Upper lobe of right lung (tissue), 1 donor: ENCODE measurements at regions not wholly inside any gene's neighbourhood (a gene's known extent, or its start where the extent isn't known, plus 50 kb on each side); places are given as distances from the start of the nearest gene placed in this dataset.

ENCODE experiments used
- ATAC-seq: fragments of 200-7000 bp; cut with Tn5 transposase; one replicate; pipeline ENCODE4 v1.9.1; 2020; ENCODE audit warnings: mild to moderate bottlenecking, moderate library complexity
- DNase-seq: peaks from one replicate; pipeline ENCODE4 v3.0.0-alpha.2; 2020
- H3K27ac ChIP-seq: fragments of 200-600 bp; one replicate; pipeline ENCODE4 v1.8.0; 2022
- H3K27me3 ChIP-seq: fragments of 200-600 bp; one replicate; pipeline ENCODE4 v1.8.0; 2022; ENCODE audit warnings: mild to moderate bottlenecking
- H3K36me3 ChIP-seq: fragments of 200-600 bp; one replicate; pipeline ENCODE4 v1.8.0; 2022
- H3K4me1 ChIP-seq: fragments of 200-600 bp; one replicate; pipeline ENCODE4 v1.8.0; 2022
- H3K4me3 ChIP-seq: fragments of 200-600 bp; one replicate; pipeline ENCODE4 v1.8.0; 2022; ENCODE audit warnings: mild to moderate bottlenecking
- H3K9me3 ChIP-seq: fragments of 200-600 bp; one replicate; pipeline ENCODE4 v1.8.0; 2022
- intact Hi-C: fragments of 100-400 bp; cut with DNase I; formaldehyde crosslinking; loops from one replicate; pipeline ENCODE4 v1.11.0; 2022
- TF ChIP-seq, protein P1 (sequence below): fragments of 200-600 bp; IDR thresholded peaks from one replicate; pipeline ENCODE4 v1.8.0; 2022; ENCODE audit warnings: antibody characterized with exemption
- donor health status: DM: no; HTN: yes; CAD: no; lungs with severe emphysema.

DNA sequence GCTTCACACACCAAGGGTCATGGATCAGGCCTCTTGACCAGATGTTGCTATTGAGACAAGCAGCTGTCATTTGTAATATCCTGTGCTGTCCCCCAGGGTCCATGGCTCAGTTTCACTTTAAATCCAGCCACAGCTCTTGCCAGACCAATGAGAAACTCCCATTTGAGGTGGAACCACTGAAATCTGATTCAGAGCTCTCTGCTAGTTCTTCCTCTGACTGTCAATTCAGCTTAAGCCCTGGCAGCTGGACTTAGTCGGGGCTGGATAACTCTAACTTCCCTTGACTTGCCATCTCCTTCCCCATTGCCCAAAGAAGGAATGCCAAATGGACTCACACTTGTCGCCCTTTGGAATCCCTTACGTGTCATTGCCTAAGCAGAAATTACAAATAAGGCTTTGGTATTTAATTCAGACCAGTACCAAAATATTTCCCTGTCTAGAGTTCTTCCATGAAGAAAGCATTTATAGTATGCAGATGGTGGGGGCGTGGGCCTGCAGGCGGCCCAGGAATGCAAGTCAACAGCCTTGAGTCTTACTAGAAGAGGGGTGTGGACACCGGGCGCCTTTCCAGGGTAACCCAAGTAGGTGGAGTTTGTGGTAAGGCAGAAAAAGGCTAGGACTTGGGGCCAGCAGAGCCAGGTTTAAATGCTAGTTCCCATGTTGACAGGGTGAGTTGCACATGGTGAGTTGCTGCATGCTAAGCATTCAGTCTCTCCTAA, 96.9 kb upstream of the TMPO start:
- H3K27ac ChIP-seq, result peak overlapping the region; percentile 67
- DNase-seq (peak; percentile 94), ATAC-seq (peak; percentile 95)
- peaks cover 23% of the 10 kb centered on the region for H3K4me1 ChIP-seq
- H3K9me3 ChIP-seq, result no peaks in the 10 kb centered on the region
- TF ChIP-seq, protein P1, sequence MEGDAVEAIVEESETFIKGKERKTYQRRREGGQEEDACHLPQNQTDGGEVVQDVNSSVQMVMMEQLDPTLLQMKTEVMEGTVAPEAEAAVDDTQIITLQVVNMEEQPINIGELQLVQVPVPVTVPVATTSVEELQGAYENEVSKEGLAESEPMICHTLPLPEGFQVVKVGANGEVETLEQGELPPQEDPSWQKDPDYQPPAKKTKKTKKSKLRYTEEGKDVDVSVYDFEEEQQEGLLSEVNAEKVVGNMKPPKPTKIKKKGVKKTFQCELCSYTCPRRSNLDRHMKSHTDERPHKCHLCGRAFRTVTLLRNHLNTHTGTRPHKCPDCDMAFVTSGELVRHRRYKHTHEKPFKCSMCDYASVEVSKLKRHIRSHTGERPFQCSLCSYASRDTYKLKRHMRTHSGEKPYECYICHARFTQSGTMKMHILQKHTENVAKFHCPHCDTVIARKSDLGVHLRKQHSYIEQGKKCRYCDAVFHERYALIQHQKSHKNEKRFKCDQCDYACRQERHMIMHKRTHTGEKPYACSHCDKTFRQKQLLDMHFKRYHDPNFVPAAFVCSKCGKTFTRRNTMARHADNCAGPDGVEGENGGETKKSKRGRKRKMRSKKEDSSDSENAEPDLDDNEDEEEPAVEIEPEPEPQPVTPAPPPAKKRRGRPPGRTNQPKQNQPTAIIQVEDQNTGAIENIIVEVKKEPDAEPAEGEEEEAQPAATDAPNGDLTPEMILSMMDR, result no peak
- intact Hi-C loops, result no loop called here
- H3K27me3 ChIP-seq, result no peaks in the 10 kb centered on the region
- no peak overlapping the region for H3K4me3 ChIP-seq
- no peaks in the 10 kb centered on the region for H3K36me3 ChIP-seq

DNA sequence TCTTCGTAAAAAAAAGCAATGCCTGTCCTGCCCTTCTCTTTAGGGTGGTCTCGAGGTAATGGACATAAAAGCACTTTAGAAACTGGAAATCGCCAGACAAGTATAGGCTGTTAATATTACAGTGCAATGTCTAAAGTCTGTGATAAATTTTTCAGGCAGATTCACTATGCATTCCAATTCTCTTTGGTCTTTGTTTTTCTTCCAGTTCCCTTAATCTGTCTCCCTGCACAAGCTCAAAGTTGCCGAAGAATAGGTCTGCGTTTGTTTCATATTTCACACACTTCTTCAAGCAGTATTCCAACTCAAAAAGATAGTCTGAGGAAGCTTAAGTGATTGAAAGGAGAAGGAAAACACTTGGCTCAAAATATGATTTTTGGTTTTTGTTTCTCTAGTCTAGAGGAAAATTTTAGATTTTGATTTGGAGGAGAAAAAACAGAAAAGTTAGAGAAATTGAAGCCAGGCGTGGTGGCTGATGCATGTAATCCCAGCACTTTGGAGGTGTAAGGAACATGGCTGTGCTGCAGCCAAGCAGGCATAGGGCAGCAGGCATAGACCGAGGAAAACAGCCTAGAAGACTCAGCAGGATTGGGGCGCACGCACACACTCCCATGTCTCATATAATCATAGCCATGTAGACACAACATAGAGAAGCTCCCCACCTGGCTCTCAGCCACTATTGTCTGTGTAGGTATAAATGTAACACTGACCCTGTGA, 96.2 kb upstream of the TMPO start:
- Histone ChIP-seq H3K36me3 (no peaks in the 10 kb centered on the region), H3K27ac (no peak overlapping the region), H3K4me3 (no peak overlapping the region), H3K27me3 (no peaks in the 10 kb centered on the region), H3K4me1 (peaks cover 23% of the 10 kb centered on the region), H3K9me3 (no peaks in the 10 kb centered on the region)
- DNase-seq (no peak), ATAC-seq (no peak)
- TF ChIP-seq, protein P1, result no peak
- intact Hi-C loops, result no loop called here

DNA sequence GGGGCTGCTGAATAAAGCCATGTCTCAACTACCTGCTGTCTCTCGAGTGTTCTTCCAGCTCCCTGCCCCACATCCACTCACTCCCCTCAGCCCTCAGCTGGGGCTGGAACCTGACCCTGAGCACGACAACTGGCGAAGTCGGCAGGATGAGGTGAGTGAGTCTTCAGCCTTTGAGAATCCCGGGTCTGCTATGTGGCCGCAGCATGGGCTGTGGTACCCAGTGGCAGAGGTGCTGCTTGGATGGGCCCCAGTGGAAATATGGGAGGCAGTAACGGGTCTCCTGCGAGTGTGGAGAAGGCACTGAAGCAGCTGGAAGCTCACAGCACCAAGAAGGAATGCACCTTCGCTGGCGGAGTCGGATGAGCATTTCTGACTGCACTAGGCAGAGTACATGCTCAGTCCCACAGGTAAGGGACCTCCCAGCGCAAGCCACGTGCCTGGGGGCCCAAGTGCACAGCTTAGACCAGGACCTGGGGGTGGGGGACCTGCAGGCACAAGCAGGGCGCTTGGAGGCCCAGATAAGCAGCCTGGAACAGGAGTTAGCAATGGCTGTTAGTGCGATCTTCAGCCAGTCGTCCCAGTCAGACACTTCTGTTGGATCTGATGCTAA, 95.5 kb upstream of the TMPO start:
- peaks cover 27% of the 10 kb centered on the region for H3K4me1 ChIP-seq
- no peaks in the 10 kb centered on the region for H3K36me3 ChIP-seq
- no peak overlapping the region for H3K4me3 ChIP-seq
- TF ChIP-seq, protein P1, result no peak
- ATAC-seq (no peak), DNase-seq (no peak)
- intact Hi-C loops, result loop anchor here (10.0 kb wide), 1 partner anchor 95 kb away; the partner anchor contains the start of gene TMPO
- H3K9me3 ChIP-seq, result no peaks in the 10 kb centered on the region
- H3K27ac ChIP-seq, result no peak overlapping the region
- no peaks in the 10 kb centered on the region for H3K27me3 ChIP-seq

DNA sequence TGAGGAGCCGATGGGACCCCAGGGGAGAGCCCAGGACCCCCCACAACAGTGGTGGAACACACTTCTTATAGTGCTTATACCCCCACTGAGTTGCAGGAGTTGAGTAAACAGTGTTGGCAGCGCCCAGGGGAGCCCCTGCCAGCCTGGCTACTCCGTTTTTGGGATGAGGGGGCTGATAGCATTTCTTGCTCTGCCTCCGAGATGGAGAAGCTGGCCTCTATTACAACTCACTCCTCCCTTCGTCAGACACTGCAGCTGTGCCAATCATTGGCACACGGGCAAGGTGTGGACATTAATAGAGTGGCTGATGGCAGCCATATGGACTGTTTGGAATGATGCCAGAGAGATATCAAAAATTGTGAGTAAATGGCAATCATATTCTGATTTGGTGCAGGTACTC, 94.9 kb upstream of the TMPO start:
- H3K27ac ChIP-seq, result no peak overlapping the region

DNA sequence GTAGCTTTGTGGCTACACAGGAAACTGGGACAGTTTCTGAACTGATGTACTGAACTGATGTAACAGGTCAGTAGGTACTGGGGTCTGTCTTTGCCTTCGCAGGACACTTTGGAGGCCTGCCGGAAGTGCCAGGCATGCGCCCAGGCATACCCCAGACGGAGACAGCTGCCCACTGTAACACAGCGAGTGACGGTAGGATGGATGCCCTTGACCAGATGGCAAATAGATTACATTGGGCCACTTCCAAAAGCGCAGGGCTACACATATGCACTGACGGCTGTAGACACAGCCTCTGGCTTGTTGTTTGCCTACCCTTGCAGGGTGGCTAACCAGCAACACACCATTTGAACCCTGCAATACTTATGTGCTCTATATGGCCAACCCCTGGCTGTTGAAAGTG, 94.1 kb upstream of the TMPO start:
- Histone ChIP-seq H3K4me3 (no peak overlapping the region), H3K36me3 (no peaks in the 10 kb centered on the region), H3K4me1 (peaks cover 29% of the 10 kb centered on the region), H3K27me3 (no peaks in the 10 kb centered on the region), H3K27ac (no peak overlapping the region), H3K9me3 (no peaks in the 10 kb centered on the region)
- DNase-seq (no peak), ATAC-seq (no peak)
- intact Hi-C loops, result loop anchor here (10.0 kb wide), 1 partner anchor 93 kb away; the partner anchor contains the start of gene TMPO
- TF ChIP-seq, protein P1, result no peak

More for the DNA sequence above, 94.9 kb upstream of the TMPO start:
- intact Hi-C loops, result loop anchor here (10.0 kb wide), 1 partner anchor 94 kb away; the partner anchor contains the start of gene TMPO
- DNase-seq (no peak), ATAC-seq (no peak)
- Histone ChIP-seq H3K36me3 (no peaks in the 10 kb centered on the region), H3K4me3 (no peak overlapping the region), H3K9me3 (no peaks in the 10 kb centered on the region), H3K27me3 (no peaks in the 10 kb centered on the region), H3K4me1 (peaks cover 29% of the 10 kb centered on the region)
- TF ChIP-seq, protein P1, result no peak
